ENCODE measurements at regions not wholly inside any gene's neighbourhood (a gene's known extent, or its start where the extent isn't known, plus 50 kb on each side); places are given as distances from the start of the nearest gene placed in this dataset.

DNA sequence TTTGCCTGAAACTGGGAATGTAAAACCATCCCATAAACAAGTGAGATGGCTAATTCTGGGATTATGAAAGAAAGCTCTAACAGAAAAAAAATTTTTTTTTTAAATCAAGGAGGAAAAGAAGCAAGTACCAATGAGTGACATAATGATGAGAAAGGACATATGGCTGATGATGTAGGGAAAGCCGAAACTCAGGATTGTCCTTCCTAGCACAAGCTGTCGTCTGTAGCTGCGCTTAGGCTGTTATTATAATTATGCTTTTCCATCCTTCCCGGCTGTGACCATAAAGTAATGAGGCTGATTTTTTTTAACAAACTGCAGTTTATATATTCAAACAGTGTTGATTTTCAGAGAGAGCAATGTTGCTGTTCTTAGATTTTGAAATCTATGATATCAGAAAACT is 209.8 kb upstream of the NOCT start:
- H3K27me3 ChIP-seq (replicated peaks; ENCODE audit: insufficient read depth, low read length) = no peaks in the 10 kb centered on the region
- no peak overlapping the region for H3K4me3 ChIP-seq (ENCODE audit: low read length)
- no peak overlapping the region for H2AFZ ChIP-seq (ENCODE audit: low read length)
- no peak for DNase-seq
- H3K27ac ChIP-seq (ENCODE audit: low read length) = no peak overlapping the region
- H4K20me1 ChIP-seq (ENCODE audit: insufficient read depth, low read length) = no peaks in the 10 kb centered on the region
- TF ChIP-seq EZH2phosphoT487 (IDR thresholded peaks at IDR 0.05; ENCODE audit: low read length) = no peak
- TF ChIP-seq EZH2 (optimal IDR thresholded peaks at IDR 0.05; ENCODE audit: low read depth, low read length) = no peak
- TF ChIP-seq, protein P1, sequence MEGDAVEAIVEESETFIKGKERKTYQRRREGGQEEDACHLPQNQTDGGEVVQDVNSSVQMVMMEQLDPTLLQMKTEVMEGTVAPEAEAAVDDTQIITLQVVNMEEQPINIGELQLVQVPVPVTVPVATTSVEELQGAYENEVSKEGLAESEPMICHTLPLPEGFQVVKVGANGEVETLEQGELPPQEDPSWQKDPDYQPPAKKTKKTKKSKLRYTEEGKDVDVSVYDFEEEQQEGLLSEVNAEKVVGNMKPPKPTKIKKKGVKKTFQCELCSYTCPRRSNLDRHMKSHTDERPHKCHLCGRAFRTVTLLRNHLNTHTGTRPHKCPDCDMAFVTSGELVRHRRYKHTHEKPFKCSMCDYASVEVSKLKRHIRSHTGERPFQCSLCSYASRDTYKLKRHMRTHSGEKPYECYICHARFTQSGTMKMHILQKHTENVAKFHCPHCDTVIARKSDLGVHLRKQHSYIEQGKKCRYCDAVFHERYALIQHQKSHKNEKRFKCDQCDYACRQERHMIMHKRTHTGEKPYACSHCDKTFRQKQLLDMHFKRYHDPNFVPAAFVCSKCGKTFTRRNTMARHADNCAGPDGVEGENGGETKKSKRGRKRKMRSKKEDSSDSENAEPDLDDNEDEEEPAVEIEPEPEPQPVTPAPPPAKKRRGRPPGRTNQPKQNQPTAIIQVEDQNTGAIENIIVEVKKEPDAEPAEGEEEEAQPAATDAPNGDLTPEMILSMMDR (IDR thresholded peaks at IDR 0.05; ENCODE audit: low read length) = no peak
- no peaks in the 10 kb centered on the region for H3K36me3 ChIP-seq (replicated peaks; ENCODE audit: insufficient read depth, low read length)
- no peaks in the 10 kb centered on the region for H3F3A ChIP-seq (ENCODE audit: insufficient read depth, low read length)
- no peak overlapping the region for H3K9ac ChIP-seq (ENCODE audit: low read length)
- no peaks in the 10 kb centered on the region for H3K79me2 ChIP-seq (ENCODE audit: low read length)
- H3K9me2 ChIP-seq (replicated peaks; ENCODE audit: insufficient read depth, low read length) = no peaks in the 10 kb centered on the region
- no peak overlapping the region for H3K4me2 ChIP-seq (ENCODE audit: low read depth, low read length)
- H3K9me3 ChIP-seq (replicated peaks; ENCODE audit: insufficient read depth, low read length) = no peaks in the 10 kb centered on the region
- H3K4me1 ChIP-seq (ENCODE audit: low read length) = no peaks in the 10 kb centered on the region

- DNase-seq = no peak
- no peaks in the 10 kb centered on the region for H3K9me3 ChIP-seq (replicated peaks; ENCODE audit: insufficient read depth, low read length)
- H3K4me2 ChIP-seq (ENCODE audit: low read depth, low read length) = no peak overlapping the region
- H3K79me2 ChIP-seq (ENCODE audit: low read length) = no peaks in the 10 kb centered on the region
- TF ChIP-seq, protein P1 (IDR thresholded peaks at IDR 0.05; ENCODE audit: low read length) = no peak
- TF ChIP-seq EZH2 (optimal IDR thresholded peaks at IDR 0.05; ENCODE audit: low read depth, low read length) (no peak), EZH2phosphoT487 (IDR thresholded peaks at IDR 0.05; ENCODE audit: low read length) (no peak)
- H3K36me3 ChIP-seq (replicated peaks; ENCODE audit: insufficient read depth, low read length) = no peaks in the 10 kb centered on the region
- H3K4me1 ChIP-seq (ENCODE audit: low read length) = no peaks in the 10 kb centered on the region
- H3K27me3 ChIP-seq (replicated peaks; ENCODE audit: insufficient read depth, low read length) = no peaks in the 10 kb centered on the region
- H3K4me3 ChIP-seq (ENCODE audit: low read length) = no peak overlapping the region
- no peaks in the 10 kb centered on the region for H4K20me1 ChIP-seq (ENCODE audit: insufficient read depth, low read length)
- no peaks in the 10 kb centered on the region for H3F3A ChIP-seq (ENCODE audit: insufficient read depth, low read length)
- no peaks in the 10 kb centered on the region for H3K9me2 ChIP-seq (replicated peaks; ENCODE audit: insufficient read depth, low read length)
- H2AFZ ChIP-seq (ENCODE audit: low read length) = no peak overlapping the region
- no peak overlapping the region for H3K9ac ChIP-seq (ENCODE audit: low read length)
- H3K27ac ChIP-seq (ENCODE audit: low read length) = no peak overlapping the region
Measured at GRCh38 chr4:138804711-138805110, 210.9 kb upstream of the NOCT start.

- no peaks in the 10 kb centered on the region for H3K79me2 ChIP-seq (ENCODE audit: low read length)
- no peaks in the 10 kb centered on the region for H3K4me1 ChIP-seq (ENCODE audit: low read length)
- H3K27me3 ChIP-seq (replicated peaks; ENCODE audit: insufficient read depth, low read length) = no peaks in the 10 kb centered on the region
Measured at GRCh38 chr4:138803051-138803450, 212.5 kb upstream of the NOCT start.

More at GRCh38 chr4:138803051-138803450, 212.5 kb upstream of the NOCT start:
- no peak overlapping the region for H3K9ac ChIP-seq (ENCODE audit: low read length)
- H3K9me3 ChIP-seq (replicated peaks; ENCODE audit: insufficient read depth, low read length) = no peaks in the 10 kb centered on the region
- no peak overlapping the region for H3K27ac ChIP-seq (ENCODE audit: low read length)
- no peak overlapping the region for H2AFZ ChIP-seq (ENCODE audit: low read length)
- H3K4me3 ChIP-seq (ENCODE audit: low read length) = no peak overlapping the region
- H3K4me2 ChIP-seq (ENCODE audit: low read depth, low read length) = no peak overlapping the region
- no peaks in the 10 kb centered on the region for H3K36me3 ChIP-seq (replicated peaks; ENCODE audit: insufficient read depth, low read length)
- TF ChIP-seq EZH2 (optimal IDR thresholded peaks at IDR 0.05; ENCODE audit: low read depth, low read length) = no peak
- TF ChIP-seq EZH2phosphoT487 (IDR thresholded peaks at IDR 0.05; ENCODE audit: low read length) = no peak
- TF ChIP-seq, protein P1 (IDR thresholded peaks at IDR 0.05; ENCODE audit: low read length) = no peak
- H3K9me2 ChIP-seq (replicated peaks; ENCODE audit: insufficient read depth, low read length) = no peaks in the 10 kb centered on the region
- H3F3A ChIP-seq (ENCODE audit: insufficient read depth, low read length) = no peaks in the 10 kb centered on the region
- H4K20me1 ChIP-seq (ENCODE audit: insufficient read depth, low read length) = no peaks in the 10 kb centered on the region
- DNase-seq = no peak
